IPS-18a (cell line): ENCODE measurements at regions not wholly inside any gene's neighbourhood (a gene's known extent, or its start where the extent isn't known, plus 50 kb on each side); places are given as distances from the start of the nearest gene placed in this dataset.
"Not testable (repeated sequence)": the region's sequence is repeated elsewhere in the genome, so short reads cannot be mapped to it uniquely, and the experiment has no call there.

Source experiments
- H3K27ac ChIP-seq: one replicate; pipeline ENCODE4 v1.5.1; 2013; ENCODE audit warnings: low read length
- H3K27me3 ChIP-seq: one replicate; pipeline ENCODE4 v1.6.1; 2013; ENCODE audit warnings: mild to moderate bottlenecking, low read length; ENCODE audit not compliant: control insufficient read depth, insufficient read depth
- H3K36me3 ChIP-seq: one replicate; pipeline ENCODE4 v1.6.1; 2013; ENCODE audit warnings: low read depth, low read length; ENCODE audit not compliant: control insufficient read depth
- H3K4me1 ChIP-seq: one replicate; pipeline ENCODE4 v1.6.1; 2013; ENCODE audit warnings: low read depth, low read length; ENCODE audit not compliant: control insufficient read depth
- H3K4me3 ChIP-seq: one replicate; pipeline ENCODE4 v1.5.1; 2013; ENCODE audit warnings: low read length
- H3K9ac ChIP-seq: one replicate; pipeline ENCODE4 v1.6.1; 2013; ENCODE audit warnings: mild to moderate bottlenecking, low read length, moderate library complexity
- H3K9me3 ChIP-seq: one replicate; pipeline ENCODE4 v1.6.1; 2013; ENCODE audit warnings: low read depth, low read length; ENCODE audit not compliant: control insufficient read depth

DNA sequence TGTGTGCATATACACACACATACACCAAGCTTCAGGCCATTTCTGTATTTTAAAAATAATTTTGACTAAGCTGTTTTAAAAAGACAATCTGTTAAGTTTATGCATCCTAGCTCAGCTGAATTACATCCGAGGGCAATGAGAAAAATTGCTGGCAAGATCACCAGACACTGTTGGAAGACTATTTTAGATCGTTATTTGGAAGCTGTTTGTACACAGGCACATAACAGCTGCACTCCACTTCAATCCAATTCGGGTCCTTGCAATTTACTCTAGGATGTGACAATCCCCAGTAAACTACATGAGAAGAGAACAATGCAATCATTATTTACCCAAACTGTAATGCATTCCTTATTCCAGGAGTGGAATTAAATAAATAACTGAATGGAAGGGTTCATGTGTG is 79.3 kb upstream of the RASA1 start:
- H3K27me3 ChIP-seq = no peaks in the 10 kb centered on the region
- no peak overlapping the region for H3K27ac ChIP-seq
- H3K4me3 ChIP-seq = no peak overlapping the region
- no peaks in the 10 kb centered on the region for H3K9me3 ChIP-seq
- H3K4me1 ChIP-seq = no peaks in the 10 kb centered on the region
- no peaks in the 10 kb centered on the region for H3K36me3 ChIP-seq
- no peak overlapping the region for H3K9ac ChIP-seq

DNA sequence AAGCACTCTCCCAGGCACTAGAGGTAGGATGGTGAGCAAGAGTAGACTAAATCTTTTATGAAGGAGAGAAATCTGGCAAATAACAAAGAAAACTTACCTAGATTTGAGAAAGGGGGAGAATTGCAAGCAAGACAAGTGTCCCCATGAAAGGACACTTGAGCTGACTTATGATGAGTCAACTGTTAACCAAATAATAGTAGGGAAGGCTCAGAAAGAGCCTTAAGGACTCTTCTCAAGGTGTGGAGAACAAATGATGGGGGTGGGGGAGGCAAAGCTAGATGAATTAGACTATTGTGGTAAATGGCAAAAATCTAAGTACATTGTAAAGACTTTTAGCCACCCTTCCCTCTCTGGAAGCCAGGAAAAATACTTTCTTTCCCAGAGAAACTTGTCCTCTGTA is 77.6 kb upstream of the RASA1 start:
- no peak overlapping the region for H3K4me3 ChIP-seq

DNA sequence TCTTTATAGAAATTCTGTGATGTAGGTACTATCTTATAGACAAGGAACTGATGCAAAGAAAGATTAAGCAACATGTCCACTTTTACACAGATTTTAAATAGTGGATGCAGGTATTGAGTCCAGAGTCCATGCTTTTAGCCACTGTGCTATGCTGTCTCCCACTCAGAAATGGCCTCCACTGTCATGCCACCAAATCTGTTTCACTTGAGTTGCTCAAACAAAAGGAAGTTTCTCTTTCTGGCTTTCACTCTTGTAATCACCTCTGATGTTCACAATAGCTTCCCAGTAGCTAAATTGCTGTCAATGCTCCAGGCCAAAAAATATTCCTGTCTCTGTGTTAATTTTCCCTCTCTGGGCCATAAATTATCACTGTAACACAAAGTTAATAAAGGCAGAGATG is 77.0 kb upstream of the RASA1 start:
- Histone ChIP-seq H3K4me1 (no peaks in the 10 kb centered on the region), H3K27me3 (no peaks in the 10 kb centered on the region), H3K9ac (no peak overlapping the region), H3K36me3 (no peaks in the 10 kb centered on the region), H3K4me3 (no peak overlapping the region), H3K27ac (no peak overlapping the region), H3K9me3 (no peaks in the 10 kb centered on the region)

More for the DNA sequence above, 77.6 kb upstream of the RASA1 start:
- H3K9me3 ChIP-seq = no peaks in the 10 kb centered on the region
- no peak overlapping the region for H3K9ac ChIP-seq
- H3K27ac ChIP-seq = no peak overlapping the region
- H3K27me3 ChIP-seq = no peaks in the 10 kb centered on the region
- H3K4me1 ChIP-seq = no peaks in the 10 kb centered on the region
- H3K36me3 ChIP-seq = no peaks in the 10 kb centered on the region

DNA sequence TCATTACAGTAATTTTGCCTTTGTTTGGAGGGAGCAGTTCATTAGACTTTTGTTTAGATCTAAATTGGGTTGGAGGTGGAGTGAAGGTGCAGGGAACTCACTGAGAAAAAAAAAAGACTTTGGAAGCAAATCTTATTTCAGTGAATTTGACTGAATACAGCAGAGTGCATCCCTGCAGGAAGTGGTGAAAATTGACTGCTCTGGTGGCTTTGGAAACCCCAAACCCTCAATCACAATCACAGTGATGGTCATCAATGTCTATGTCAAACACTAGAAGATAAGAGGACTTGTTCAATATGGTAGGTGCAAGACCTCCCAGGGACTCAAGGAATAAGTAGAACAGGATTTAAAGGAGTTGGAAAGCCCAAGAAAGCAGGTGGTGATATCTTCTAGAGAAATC is 76.0 kb upstream of the RASA1 start:
- no peaks in the 10 kb centered on the region for H3K9me3 ChIP-seq
- H3K9ac ChIP-seq = no peak overlapping the region
- H3K4me1 ChIP-seq = no peaks in the 10 kb centered on the region
- no peak overlapping the region for H3K27ac ChIP-seq
- no peaks in the 10 kb centered on the region for H3K36me3 ChIP-seq
- H3K4me3 ChIP-seq = no peak overlapping the region
- H3K27me3 ChIP-seq = no peaks in the 10 kb centered on the region

DNA sequence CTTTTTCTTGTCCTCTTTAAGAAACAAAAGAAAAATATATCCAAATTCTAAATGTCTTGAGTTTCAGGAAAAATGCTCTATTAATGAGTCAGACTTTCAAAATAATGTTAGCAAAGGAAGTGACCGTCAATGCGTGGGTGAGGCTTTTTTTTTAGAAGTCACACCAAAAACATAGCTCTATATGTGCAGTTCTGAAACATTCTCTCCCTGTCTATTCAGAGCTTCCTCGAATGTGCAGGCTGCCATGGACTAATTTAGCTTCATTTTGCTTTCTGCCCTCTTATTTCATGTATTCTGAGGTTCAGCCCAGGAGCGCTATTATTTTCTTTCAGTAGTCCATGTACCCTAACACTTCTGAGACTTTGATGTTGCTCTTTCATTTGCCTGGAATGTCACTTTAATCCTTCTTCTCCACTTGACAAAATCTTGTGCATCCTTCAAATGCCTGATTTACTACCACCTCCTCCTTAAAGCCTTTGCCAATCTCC is 72.5 kb upstream of the RASA1 start:
- Histone ChIP-seq H3K9ac (no peak overlapping the region), H3K27me3 (no peaks in the 10 kb centered on the region), H3K4me1 (no peaks in the 10 kb centered on the region), H3K36me3 (no peaks in the 10 kb centered on the region), H3K27ac (no peak overlapping the region), H3K9me3 (no peaks in the 10 kb centered on the region), H3K4me3 (no peak overlapping the region)

DNA sequence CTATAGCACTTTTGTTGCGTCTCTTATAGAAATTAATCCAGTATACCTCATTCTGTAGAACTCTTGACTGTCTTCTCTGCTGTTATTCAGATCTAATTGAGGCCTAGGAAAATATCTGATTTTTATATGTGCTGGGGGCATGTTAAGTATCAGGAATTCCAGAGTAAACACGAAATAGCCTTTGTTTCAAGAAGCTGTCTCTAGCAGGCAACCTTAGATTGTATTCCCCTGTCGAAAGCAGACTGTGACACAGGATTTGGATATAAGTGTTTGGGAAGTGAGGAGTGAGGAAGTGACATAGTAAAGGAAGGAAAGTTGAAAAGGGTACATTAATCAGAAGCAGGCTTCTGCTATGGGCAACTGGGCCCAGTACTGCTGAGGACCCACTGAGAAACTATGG is 72.1 kb upstream of the RASA1 start:
- Histone ChIP-seq H3K27me3 (no peaks in the 10 kb centered on the region), H3K36me3 (no peaks in the 10 kb centered on the region), H3K4me1 (no peaks in the 10 kb centered on the region), H3K9ac (no peak overlapping the region), H3K9me3 (no peaks in the 10 kb centered on the region), H3K4me3 (no peak overlapping the region), H3K27ac (no peak overlapping the region)

DNA sequence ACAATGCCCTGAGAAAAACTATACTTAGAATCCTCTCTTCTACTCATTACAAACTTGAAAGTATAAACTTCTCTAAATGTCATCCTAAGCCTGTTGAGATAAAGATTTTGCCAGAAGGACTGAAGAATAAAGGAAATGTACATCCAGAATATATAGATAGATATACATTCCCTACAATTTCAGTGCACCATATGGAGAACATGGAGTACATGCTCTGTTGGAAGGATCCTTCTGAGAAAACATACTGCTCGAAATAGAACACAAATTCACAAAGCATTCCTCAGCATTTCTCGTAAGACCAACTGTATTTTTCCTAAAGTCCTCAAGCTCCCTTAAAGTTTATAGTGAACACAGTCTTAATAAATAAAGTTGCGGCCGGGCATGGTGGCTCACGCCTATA is 69.7 kb upstream of the RASA1 start:
- Histone ChIP-seq H3K9ac (no peak overlapping the region), H3K4me3 (no peak overlapping the region), H3K36me3 (no peaks in the 10 kb centered on the region), H3K4me1 (no peaks in the 10 kb centered on the region), H3K27me3 (no peaks in the 10 kb centered on the region), H3K9me3 (no peaks in the 10 kb centered on the region), H3K27ac (no peak overlapping the region)

DNA sequence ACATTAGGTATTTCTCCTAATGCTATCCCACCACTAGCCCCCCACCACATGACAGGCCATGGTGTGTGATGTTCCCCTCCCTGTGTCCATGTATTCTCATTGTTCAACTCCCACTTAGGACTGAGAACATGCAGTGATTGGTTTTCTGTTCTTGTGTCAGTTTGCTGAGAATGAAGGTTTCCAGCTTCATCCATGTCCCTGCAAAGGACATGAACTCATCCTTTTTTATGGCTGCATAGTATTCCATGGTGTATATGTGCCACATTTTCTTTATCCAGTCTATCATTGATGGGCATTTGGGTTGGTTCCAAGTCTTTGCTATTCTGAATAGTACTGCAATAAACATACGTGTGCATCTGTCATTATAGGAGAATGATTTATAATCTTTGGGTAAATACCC is 68.4 kb upstream of the RASA1 start:
- H3K36me3 ChIP-seq, H3K27ac ChIP-seq, H3K4me1 ChIP-seq, H3K9ac ChIP-seq, H3K27me3 ChIP-seq, H3K9me3 ChIP-seq, H3K4me3 ChIP-seq: not testable (repeated sequence)

DNA sequence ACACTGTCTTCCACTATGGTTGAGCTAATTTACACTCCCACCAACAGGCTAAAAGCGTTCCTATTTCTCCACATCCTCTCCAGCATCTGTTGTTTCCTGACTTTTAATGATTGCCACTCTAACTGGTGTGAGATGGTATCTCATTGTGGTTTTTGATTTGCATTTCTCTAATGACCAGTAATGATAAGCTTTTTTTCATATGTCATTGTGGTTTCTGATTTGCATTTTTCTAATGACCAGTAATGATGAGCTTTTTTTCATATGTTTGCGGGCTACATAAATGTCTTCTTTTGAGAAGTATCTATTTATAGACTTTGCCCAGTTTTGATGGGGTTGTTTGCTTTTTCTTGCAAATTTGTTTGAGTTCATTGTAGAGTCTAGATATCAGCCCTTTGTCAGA is 68.0 kb upstream of the RASA1 start:
- H3K9ac ChIP-seq, H3K4me1 ChIP-seq, H3K27me3 ChIP-seq, H3K4me3 ChIP-seq, H3K36me3 ChIP-seq, H3K27ac ChIP-seq, H3K9me3 ChIP-seq: not testable (repeated sequence)

DNA sequence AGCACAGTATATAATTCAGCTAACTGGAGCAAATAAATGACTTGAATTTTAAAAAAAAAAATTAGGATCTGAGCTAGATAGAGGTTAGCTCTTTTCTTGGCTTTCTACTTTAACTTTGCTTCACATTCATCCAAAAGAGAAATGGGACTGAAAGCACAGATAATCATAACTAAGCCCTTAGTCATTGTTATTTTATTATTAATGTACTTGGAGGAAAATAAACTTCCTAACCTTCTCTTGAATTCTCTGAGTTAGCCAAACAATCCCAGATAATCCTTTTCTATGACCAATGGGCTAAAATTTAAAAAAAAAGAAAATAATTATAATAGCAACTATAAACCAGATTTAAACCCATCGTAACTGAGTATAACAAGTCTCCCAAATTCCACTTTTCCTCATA is 57.6 kb upstream of the RASA1 start:
- H3K36me3 ChIP-seq = no peaks in the 10 kb centered on the region
- H3K9me3 ChIP-seq = no peaks in the 10 kb centered on the region
- H3K4me1 ChIP-seq = no peaks in the 10 kb centered on the region
- no peak overlapping the region for H3K4me3 ChIP-seq
- no peak overlapping the region for H3K27ac ChIP-seq
- H3K9ac ChIP-seq = no peak overlapping the region
- H3K27me3 ChIP-seq = no peaks in the 10 kb centered on the region

DNA sequence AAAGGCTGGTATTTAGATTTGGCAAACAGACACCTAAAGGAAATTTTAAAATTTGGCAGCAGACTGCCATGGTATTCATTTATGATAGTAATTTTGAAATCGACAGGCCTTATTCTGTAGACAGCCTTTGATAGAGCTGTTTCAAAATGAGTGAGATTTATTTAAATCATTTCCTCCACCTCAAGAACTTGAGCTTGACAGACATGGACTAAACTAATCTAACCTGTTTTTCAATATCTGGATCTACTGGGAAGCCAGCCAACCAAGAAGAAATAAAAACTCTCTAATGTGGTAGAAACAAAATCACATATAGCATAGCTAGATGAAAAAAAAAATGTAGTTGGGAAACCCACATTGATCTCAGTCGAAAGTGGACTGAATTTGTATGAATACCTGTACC is 56.9 kb upstream of the RASA1 start:
- Histone ChIP-seq H3K9me3 (no peaks in the 10 kb centered on the region), H3K27ac (no peak overlapping the region), H3K4me3 (no peak overlapping the region)

DNA sequence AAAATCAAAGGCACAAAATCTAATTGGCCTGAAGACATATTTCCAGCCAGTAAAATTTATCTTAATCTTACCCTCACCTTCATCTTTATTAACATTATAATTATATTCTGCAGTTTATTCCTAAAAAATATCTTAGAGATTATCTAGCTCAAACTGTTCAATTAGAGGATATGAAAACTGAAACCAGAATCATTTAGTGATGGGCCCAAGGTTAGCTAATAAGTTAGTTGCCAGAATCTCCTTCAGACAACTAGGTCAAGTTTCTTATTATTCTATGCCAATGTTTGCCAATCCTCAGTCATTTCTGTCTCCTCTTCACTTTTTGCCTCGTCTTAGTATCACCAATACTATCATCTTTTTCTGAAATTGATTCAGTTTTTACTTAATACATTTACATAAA is 56.0 kb upstream of the RASA1 start:
- Histone ChIP-seq H3K27ac (no peak overlapping the region), H3K27me3 (no peaks in the 10 kb centered on the region), H3K4me1 (no peaks in the 10 kb centered on the region), H3K36me3 (no peaks in the 10 kb centered on the region), H3K9me3 (no peaks in the 10 kb centered on the region), H3K4me3 (no peak overlapping the region), H3K9ac (no peak overlapping the region)

More for the DNA sequence above, 56.9 kb upstream of the RASA1 start:
- Histone ChIP-seq H3K27me3 (no peaks in the 10 kb centered on the region), H3K36me3 (no peaks in the 10 kb centered on the region), H3K9ac (no peak overlapping the region), H3K4me1 (no peaks in the 10 kb centered on the region)
